ENCODE measurements at regions not wholly inside any gene's neighbourhood (a gene's known extent, or its start where the extent isn't known, plus 50 kb on each side); places are given as distances from the start of the nearest gene placed in this dataset.

DNA sequence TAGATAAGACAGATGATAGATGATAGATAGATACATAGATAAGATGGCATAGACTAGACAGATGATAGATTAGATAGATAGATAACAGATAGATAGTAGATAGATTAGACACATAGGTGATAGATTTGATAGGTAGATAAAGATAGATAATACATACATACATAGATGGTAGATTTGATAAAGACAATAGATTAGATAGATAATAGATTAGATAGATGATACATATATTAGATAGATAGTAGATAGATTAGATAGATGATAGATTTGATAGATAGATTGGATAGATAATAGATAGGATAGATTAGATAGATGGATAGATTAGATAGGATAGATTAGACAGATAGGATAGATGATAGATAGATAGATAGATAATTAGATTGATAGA is 327.6 kb downstream of the BRD1 start:
- H3K9me1 ChIP-seq (ENCODE audit: insufficient read depth, low read length), result no peaks in the 10 kb centered on the region
- intact Hi-C loops (cut with micrococcal nuclease) (no loop called here), dilution Hi-C loops (cut with HindIII; ENCODE audit: low sequenced_read_pairs, unreplicated experiment) (no loop called here), in situ Hi-C loops (cut with MboI; ENCODE audit: low sequenced_read_pairs) (no loop called here)
- H3K36me3 ChIP-seq (ENCODE audit: control insufficient read depth, insufficient read depth, low read length), result no peaks in the 10 kb centered on the region
- H3K27ac ChIP-seq (ENCODE audit: insufficient read depth, low read length), result no peak overlapping the region
- H3K14ac ChIP-seq (replicated peaks; ENCODE audit: low read depth, low read length), result no peak overlapping the region
- H3K56ac ChIP-seq (ENCODE audit: extremely low read depth, insufficient read depth, low read length), result no peak overlapping the region
- no TSS peak for BruUV-seq (replicated peaks)
- ATAC-seq (ENCODE audit: low read depth) (no peak), DNase-seq (no peak)
- POLR2A ChIA-PET (ENCODE audit: unreplicated experiment), result no interaction called here
- H2AK9ac ChIP-seq (replicated peaks; ENCODE audit: low read depth, low read length, poor library complexity), result no peak overlapping the region
- H3K79me1 ChIP-seq (ENCODE audit: low read depth in 1 of 2, low read length in 2 of 2), result no peaks in the 10 kb centered on the region
- H3K23ac ChIP-seq (ENCODE audit: low read depth, low read length), result no peak overlapping the region
- H3K4me2 ChIP-seq (ENCODE audit: low read depth, low read length), result no peak overlapping the region
- no peak overlapping the region for H4K91ac ChIP-seq (ENCODE audit: insufficient read depth, low read depth, low read length)
- CTCF ChIA-PET, result no interaction called here
- H3K9me3 ChIP-seq (ENCODE audit: control insufficient read depth, insufficient read depth, low read length), result peaks cover 26% of the 10 kb centered on the region
- H3K4me3 ChIP-seq (ENCODE audit: insufficient read depth, low read depth, low read length), result no peak overlapping the region
- no peaks in the 10 kb centered on the region for H3K4me1 ChIP-seq (ENCODE audit: control insufficient read depth, insufficient read depth, low read length)
- no peak overlapping the region for H2AK5ac ChIP-seq (ENCODE audit: low read depth, low read length)
- TF ChIP-seq CEBPB (IDR thresholded peaks at IDR 0.05; ENCODE audit: low read depth, low read length) (no peak), MXI1 (IDR thresholded peaks at IDR 0.05; ENCODE audit: borderline replicate concordance, low read depth, low read length) (no peak), CHD1 (IDR thresholded peaks at IDR 0.05; ENCODE audit: low read depth, low read length) (no peak), NFE2L2 (IDR thresholded peaks at IDR 0.05; ENCODE audit: low read depth, low read length) (no peak), RAD21 (IDR thresholded peaks at IDR 0.05; ENCODE audit: low read length) (no peak), BHLHE40 (IDR thresholded peaks at IDR 0.05; ENCODE audit: low read depth, low read length) (no peak), MAZ (IDR thresholded peaks at IDR 0.05; ENCODE audit: borderline replicate concordance, low read depth, low read length) (no peak), MAFK (IDR thresholded peaks at IDR 0.05; ENCODE audit: low read depth, low read length) (no peak), POLR2A (IDR thresholded peaks at IDR 0.05; ENCODE audit: low read depth, low read length) (no peak), ELK1 (IDR thresholded peaks at IDR 0.05; ENCODE audit: borderline replicate concordance, low read depth, low read length) (no peak), RFX5 (IDR thresholded peaks at IDR 0.05; ENCODE audit: low read depth, low read length) (no peak), FOS (IDR thresholded peaks at IDR 0.05; ENCODE audit: low read depth, low read length) (no peak), RCOR1 (IDR thresholded peaks at IDR 0.05; ENCODE audit: insufficient replicate concordance, low read length) (no peak), SMC3 (IDR thresholded peaks at IDR 0.05; ENCODE audit: low read depth, low read length) (no peak)
- TF ChIP-seq, protein P1, sequence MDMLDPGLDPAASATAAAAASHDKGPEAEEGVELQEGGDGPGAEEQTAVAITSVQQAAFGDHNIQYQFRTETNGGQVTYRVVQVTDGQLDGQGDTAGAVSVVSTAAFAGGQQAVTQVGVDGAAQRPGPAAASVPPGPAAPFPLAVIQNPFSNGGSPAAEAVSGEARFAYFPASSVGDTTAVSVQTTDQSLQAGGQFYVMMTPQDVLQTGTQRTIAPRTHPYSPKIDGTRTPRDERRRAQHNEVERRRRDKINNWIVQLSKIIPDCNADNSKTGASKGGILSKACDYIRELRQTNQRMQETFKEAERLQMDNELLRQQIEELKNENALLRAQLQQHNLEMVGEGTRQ (IDR thresholded peaks at IDR 0.05; ENCODE audit: low read depth, low read length), result no peak
- TF ChIP-seq, protein P2, sequence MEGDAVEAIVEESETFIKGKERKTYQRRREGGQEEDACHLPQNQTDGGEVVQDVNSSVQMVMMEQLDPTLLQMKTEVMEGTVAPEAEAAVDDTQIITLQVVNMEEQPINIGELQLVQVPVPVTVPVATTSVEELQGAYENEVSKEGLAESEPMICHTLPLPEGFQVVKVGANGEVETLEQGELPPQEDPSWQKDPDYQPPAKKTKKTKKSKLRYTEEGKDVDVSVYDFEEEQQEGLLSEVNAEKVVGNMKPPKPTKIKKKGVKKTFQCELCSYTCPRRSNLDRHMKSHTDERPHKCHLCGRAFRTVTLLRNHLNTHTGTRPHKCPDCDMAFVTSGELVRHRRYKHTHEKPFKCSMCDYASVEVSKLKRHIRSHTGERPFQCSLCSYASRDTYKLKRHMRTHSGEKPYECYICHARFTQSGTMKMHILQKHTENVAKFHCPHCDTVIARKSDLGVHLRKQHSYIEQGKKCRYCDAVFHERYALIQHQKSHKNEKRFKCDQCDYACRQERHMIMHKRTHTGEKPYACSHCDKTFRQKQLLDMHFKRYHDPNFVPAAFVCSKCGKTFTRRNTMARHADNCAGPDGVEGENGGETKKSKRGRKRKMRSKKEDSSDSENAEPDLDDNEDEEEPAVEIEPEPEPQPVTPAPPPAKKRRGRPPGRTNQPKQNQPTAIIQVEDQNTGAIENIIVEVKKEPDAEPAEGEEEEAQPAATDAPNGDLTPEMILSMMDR (conservative IDR thresholded peaks at IDR 0.05; ENCODE audit: low read depth, low read length), result no peak
- no peak overlapping the region for H2BK15ac ChIP-seq (ENCODE audit: low read depth, low read length)
- H2AFZ ChIP-seq (replicated peaks; ENCODE audit: low read length, poor library complexity), result no peak overlapping the region
- H3K27me3 ChIP-seq (ENCODE audit: control insufficient read depth, insufficient read depth, low read length), result no peaks in the 10 kb centered on the region
- no peak overlapping the region for H2BK120ac ChIP-seq (ENCODE audit: low read depth, low read length)
- H3K9ac ChIP-seq (ENCODE audit: low read depth, low read length), result no peak overlapping the region
- no peak overlapping the region for H4K8ac ChIP-seq (ENCODE audit: low read depth in 2 of 2, low read length in 2 of 2)
- no peak overlapping the region for H4K5ac ChIP-seq (ENCODE audit: low read depth, low read length)
- H2BK5ac ChIP-seq (ENCODE audit: low read depth, low read length, poor library complexity, severe bottlenecking), result no peak overlapping the region
- no peak overlapping the region for H3K18ac ChIP-seq (ENCODE audit: low read depth, low read length)
- H4K20me1 ChIP-seq (ENCODE audit: insufficient read depth, low read length), result no peaks in the 10 kb centered on the region
- H3K4ac ChIP-seq (ENCODE audit: low read depth, low read length), result no peak overlapping the region
- no peak overlapping the region for H2BK20ac ChIP-seq (ENCODE audit: low read depth, low read length)

Measured in IMR-90 (cell line).